SK-N-SH (cell line): ENCODE measurements at regions not wholly inside any gene's neighbourhood (a gene's known extent, or its start where the extent isn't known, plus 50 kb on each side); places are given as distances from the start of the nearest gene placed in this dataset.

Experiments used
- CTCF ChIA-PET: fragments of 300-600, 350-600 bp; formaldehyde crosslinking; extraction: SDS; loops from one replicate; lab custom pipeline; 2021; lab: Yijun Ruan, JAX
- POLR2A ChIA-PET: fragments of 350-600 bp; sonication (Branson Sonifier 250); formaldehyde crosslinking; extraction: SDS; loops from one replicate; lab custom pipeline; 2020; ENCODE audit warnings: antibody characterized with exemption, inconsistent platforms; lab: Yijun Ruan, JAX
- DNase-seq: peaks from one replicate; pipeline ENCODE4 v3.0.0; 2012
- H2AFZ ChIP-seq: fragments of 200-600 bp; sonication (generic); 2 replicates; pipeline ENCODE4 v1.8.1; 2016; ENCODE audit warnings: antibody characterized with exemption, mild to moderate bottlenecking, low read depth
- H3F3A ChIP-seq: fragments of 200-600 bp; sonication (generic); replicated peaks from 2 replicates; pipeline ENCODE3; 2016; ENCODE audit warnings: antibody characterized with exemption, mild to moderate bottlenecking; ENCODE audit not compliant: insufficient read depth
- H3K27ac ChIP-seq, 2 experiments: fragments of 200-500 bp in 1 of 2; fragments of 200-600 bp in 1 of 2; sonication (Bioruptor generic) in 1 of 2; sonication (generic), shearing (Covaris generic) in 1 of 2; 2 replicates each; pipeline versions ENCODE4 v1.5.1 to v1.6.1; 2014 to 2016; ENCODE audit warnings: low read depth in 2 of 2, inconsistent platforms in 1 of 2, low read length in 1 of 2, mild to moderate bottlenecking in 1 of 2, mixed read lengths in 1 of 2
- H3K27me3 ChIP-seq: fragments of 200-600 bp; sonication (generic), shearing (Covaris generic); 2 replicates; pipeline ENCODE4 v1.6.1; 2016; ENCODE audit warnings: mixed run types; ENCODE audit not compliant: insufficient read depth
- H3K36me3 ChIP-seq, 2 experiments: fragments of 200-500 bp in 1 of 2; fragments of 200-600 bp in 1 of 2; sonication (Bioruptor generic) in 1 of 2; sonication (generic) in 1 of 2; replicated peaks in 1 of 2; 2 replicates each; pipeline versions ENCODE3 to v1.5.1; 2014 to 2016; ENCODE audit warnings: low read length in 1 of 2, mild to moderate bottlenecking in 1 of 2; ENCODE audit not compliant: insufficient read depth in 2 of 2, control insufficient read depth in 1 of 2
- H3K4me1 ChIP-seq, 2 experiments: fragments of 200-500 bp in 1 of 2; fragments of 200-600 bp in 1 of 2; sonication (Bioruptor generic) in 1 of 2; sonication (generic), shearing (Covaris generic) in 1 of 2; 2 replicates each; pipeline versions ENCODE4 v1.5.1 to v1.6.1; 2014 to 2016; ENCODE audit warnings: low read depth in 1 of 2, low read length in 1 of 2, mixed run types in 1 of 2; ENCODE audit not compliant: insufficient read depth in 2 of 2, control insufficient read depth in 1 of 2
- H3K4me2 ChIP-seq: fragments of 200-600 bp; sonication (generic), shearing (Covaris generic); 2 replicates; pipeline ENCODE4 v1.6.1; 2017; ENCODE audit warnings: mixed run types
- H3K4me3 ChIP-seq, 2 experiments: fragments of 200-500 bp in 1 of 2; fragments of 200-600 bp in 1 of 2; sonication (Bioruptor generic) in 1 of 2; sonication (generic), shearing (Covaris generic) in 1 of 2; 2 replicates each; pipeline versions ENCODE4 v1.5.1 to v1.8.1; 2014 to 2016; ENCODE audit warnings: low read depth in 2 of 2, inconsistent platforms in 1 of 2, low read length in 1 of 2, mild to moderate bottlenecking in 1 of 2, mixed read lengths in 1 of 2, moderate library complexity in 1 of 2
- H3K79me2 ChIP-seq: fragments of 200-600 bp; sonication (generic); 2 replicates; pipeline ENCODE4 v1.8.1; 2017; ENCODE audit warnings: mild to moderate bottlenecking; ENCODE audit not compliant: insufficient read depth
- H3K9ac ChIP-seq: fragments of 200-600 bp; sonication (generic); 2 replicates; pipeline ENCODE4 v1.6.1; 2017; ENCODE audit warnings: mixed run types
- H3K9me2 ChIP-seq: fragments of 200-600 bp; sonication (generic); 2 replicates; pipeline ENCODE4 v1.6.1; 2017; ENCODE audit warnings: mixed run types
- H3K9me3 ChIP-seq: fragments of 200-600 bp; sonication (generic); 2 replicates; pipeline ENCODE4 v1.6.1; 2017; ENCODE audit warnings: mixed run types, mild to moderate bottlenecking, moderate library complexity
- H4K20me1 ChIP-seq: fragments of 200-600 bp; sonication (generic); 2 replicates; pipeline ENCODE4 v1.6.1; 2017; ENCODE audit warnings: mild to moderate bottlenecking, mixed run types; ENCODE audit not compliant: insufficient read depth
- CHD2 ChIP-seq: fragments of 150-350 bp; IDR thresholded peaks from 2 replicates; pipeline ENCODE4 v1.6.1; 2018; ENCODE audit warnings: low read length; ENCODE audit not compliant: partially characterized antibody
- CTCF ChIP-seq: fragments of 200-600 bp; sonication (generic); IDR thresholded peaks from 2 replicates; pipeline ENCODE4 v1.6.1; 2017; ENCODE audit warnings: antibody characterized with exemption, mild to moderate bottlenecking, moderate library complexity
- ELF1 ChIP-seq: IDR thresholded peaks from 2 replicates; pipeline ENCODE4 v1.4.0; 2012
- FOXM1 ChIP-seq: IDR thresholded peaks from 2 replicates; pipeline ENCODE4 v1.4.0; 2012; ENCODE audit warnings: low read depth, mild to moderate bottlenecking
- GABPA ChIP-seq: IDR thresholded peaks from 2 replicates; pipeline ENCODE4 v1.4.0; 2012; ENCODE audit warnings: low read depth, mild to moderate bottlenecking
- GATA2 ChIP-seq: sonication (generic); formaldehyde crosslinking; IDR thresholded peaks from 2 replicates; pipeline ENCODE4 v1.5.0; 2020; ENCODE audit warnings: mild to moderate bottlenecking, missing genetic modification reagents
- MEF2A ChIP-seq: IDR thresholded peaks from 2 replicates; pipeline ENCODE4 v1.4.0; 2012; ENCODE audit warnings: low read depth, borderline replicate concordance
- MXI1 ChIP-seq: IDR thresholded peaks from 2 replicates; pipeline ENCODE4 v1.6.1; 2012; ENCODE audit warnings: mild to moderate bottlenecking, low read depth, low read length, improper control_type of control experiment
- NFIC ChIP-seq: IDR thresholded peaks from 2 replicates; pipeline ENCODE4 v1.4.0; 2012; ENCODE audit warnings: borderline replicate concordance
- NRF1 ChIP-seq: IDR thresholded peaks from 2 replicates; pipeline ENCODE4 v1.6.1; 2012; ENCODE audit warnings: low read depth, mild to moderate bottlenecking, low read length
- PBX3 ChIP-seq: IDR thresholded peaks from 2 replicates; pipeline ENCODE4; 2012
- POLR2AphosphoS5 ChIP-seq: IDR thresholded peaks from 2 replicates; pipeline ENCODE4 v1.6.1; 2012; ENCODE audit warnings: low read depth, low read length
- RAD21 ChIP-seq: IDR thresholded peaks from 2 replicates; pipeline ENCODE4 v1.6.1; 2012; ENCODE audit warnings: mild to moderate bottlenecking, low read length
- RCOR1 ChIP-seq: fragments of 150-350 bp; IDR thresholded peaks from 2 replicates; pipeline ENCODE4 v1.6.1; 2017; ENCODE audit warnings: antibody characterized with exemption, low read length
- RXRA ChIP-seq: IDR thresholded peaks from 2 replicates; pipeline ENCODE4 v1.4.0; 2012; ENCODE audit warnings: low read depth, mild to moderate bottlenecking, borderline replicate concordance
- SIN3A ChIP-seq: IDR thresholded peaks from 2 replicates; pipeline ENCODE4 v1.6.1; 2012; ENCODE audit warnings: low read depth, mild to moderate bottlenecking, low read length, moderate library complexity, borderline replicate concordance
- TAF1 ChIP-seq: IDR thresholded peaks from 2 replicates; pipeline ENCODE4 v1.6.1; 2012; ENCODE audit warnings: low read depth, mild to moderate bottlenecking, low read length, moderate library complexity, borderline replicate concordance
- TCF12 ChIP-seq: IDR thresholded peaks from 2 replicates; pipeline ENCODE4 v1.4.0; 2012
- TEAD4 ChIP-seq: IDR thresholded peaks from 2 replicates; pipeline ENCODE4 v1.4.0; 2012; ENCODE audit warnings: mild to moderate bottlenecking, borderline replicate concordance; ENCODE audit not compliant: insufficient read depth
- USF2 ChIP-seq: fragments of 150-350 bp; IDR thresholded peaks from 2 replicates; pipeline ENCODE4 v1.6.1; 2017; ENCODE audit warnings: antibody characterized with exemption, low read length, low read depth, borderline replicate concordance
- ZBTB33 ChIP-seq: IDR thresholded peaks from 2 replicates; pipeline ENCODE4 v1.4.0; 2012; ENCODE audit warnings: low read depth, borderline replicate concordance
- WGBS: methylation state at CpG from one replicate; pipeline ENCODE4 v1.1.6; 2017; ENCODE audit warnings: low lambda C conversion rate; 5-methylcytosine and 5-hydroxymethylcytosine counted together

- TF ChIP-seq ZBTB33 (no peak), TAF1 (no peak), RCOR1 (no peak), TEAD4 (no peak), SIN3A (no peak), NRF1 (no peak)
- TF ChIP-seq, all 33 proteins: peak for 0
Measured at GRCh38 chr9:18077941-18078678, 395.8 kb upstream of the ADAMTSL1 start (continued).

GRCh38 chr9:18092138-18092537, 381.8 kb upstream of the ADAMTSL1 start:
- H3K9ac ChIP-seq = no peak overlapping the region
- no peaks in the 10 kb centered on the region for H3K79me2 ChIP-seq
- no peak overlapping the region for H2AFZ ChIP-seq
- no peak for DNase-seq
- H3K4me2 ChIP-seq = no peak overlapping the region
- no peaks in the 10 kb centered on the region for H3F3A ChIP-seq
- H3K4me1 ChIP-seq = no peaks in the 10 kb centered on the region
- no peaks in the 10 kb centered on the region for H4K20me1 ChIP-seq
- WGBS = 4% methylated on average over 4 of the region's 4 CpGs
- TF ChIP-seq ZBTB33 = no peak
- no peak for TF ChIP-seq SIN3A
- no peak for TF ChIP-seq RXRA
- no peak for TF ChIP-seq MEF2A
- TF ChIP-seq RAD21 = no peak
- no peak for TF ChIP-seq NFIC
- TF ChIP-seq USF2 = no peak
- TF ChIP-seq ELF1 = no peak
- no peak for TF ChIP-seq GABPA
- TF ChIP-seq CTCF = no peak
- no peak for TF ChIP-seq CHD2
- TF ChIP-seq POLR2AphosphoS5 = no peak
- no peak for TF ChIP-seq RCOR1
- no peak for TF ChIP-seq PBX3
- TF ChIP-seq GATA2 = no peak
- no peak for TF ChIP-seq MXI1
- TF ChIP-seq TCF12 = no peak
- TF ChIP-seq FOXM1 = no peak
- no peaks in the 10 kb centered on the region for H3K9me3 ChIP-seq
- ChIA-PET POLR2A (no interaction called here), CTCF (interaction anchor here (0.6 to 0.7 kb wide), 2 partner anchors 10 to 12 kb away, joined by 3 read pairs; no protein-coding TSS in a partner anchor)
- H3K9me2 ChIP-seq = no peaks in the 10 kb centered on the region
- H3K27me3 ChIP-seq = peaks cover 10% of the 10 kb centered on the region; the same call in 1 of the 2 replicates
- no peak overlapping the region for H3K4me3 ChIP-seq
- H3K36me3 ChIP-seq = no peaks in the 10 kb centered on the region
- H3K27ac ChIP-seq = no peak overlapping the region
